Mucosa of descending colon (tissue), 3 donors: ENCODE measurements at regions not wholly inside any gene's neighbourhood (a gene's known extent, or its start where the extent isn't known, plus 50 kb on each side); places are given as distances from the start of the nearest gene placed in this dataset.
"Not testable (repeated sequence)": the region's sequence is repeated elsewhere in the genome, so short reads cannot be mapped to it uniquely, and the experiment has no call there.

ENCODE experiments used
- ATAC-seq: fragments of 200-7000 bp; cut with Tn5 transposase; one replicate; pipeline ENCODE4 v1.9.1; 2020; ENCODE audit warnings: mild to moderate bottlenecking, moderate library complexity
- DNase-seq, 3 donors: peaks; one replicate each; pipeline ENCODE4 v3.0.0-alpha.2; 2020
- H3K36me3 ChIP-seq: fragments of 200-600 bp; one replicate; pipeline ENCODE4 v1.8.0; 2021; ENCODE audit warnings: low read depth, mild to moderate bottlenecking
- H3K4me1 ChIP-seq: fragments of 200-600 bp; one replicate; pipeline ENCODE4 v1.8.0; 2021; ENCODE audit warnings: low read depth, mild to moderate bottlenecking
- H3K4me3 ChIP-seq: fragments of 200-600 bp; one replicate; pipeline ENCODE4 v1.8.0; 2021; ENCODE audit warnings: mild to moderate bottlenecking
- H3K9me3 ChIP-seq: fragments of 200-600 bp; one replicate; pipeline ENCODE4 v1.8.0; 2021; ENCODE audit warnings: mild to moderate bottlenecking
- intact Hi-C, 2 donors: fragments of 100-400 bp; cut with DNase I in 1 of 2; cut with micrococcal nuclease in 1 of 2; formaldehyde crosslinking; loops; one replicate each; pipeline versions ENCODE4 v1.11.0 to v1.11.1; 2022; cut with DNase I, micrococcal nuclease
- donor health status: DM: no; HTN: no; CAD: no; lungs with moderate emphysema.
- donor health status: DM: no; HTN: no; CAD: no.
- donor health status: DM: no; HTN: yes; CAD: no.

- ATAC-seq, intact Hi-C loops, H3K4me3 ChIP-seq: not testable (repeated sequence)
These were observed 706.1 kb upstream of the TPTE start for GRCh38 chr21:9815181-9815789.

GRCh38 chr21:9816734-9817334 is 704.5 kb upstream of the TPTE start:
- ATAC-seq, H3K36me3 ChIP-seq, H3K4me3 ChIP-seq, DNase-seq, intact Hi-C loops, H3K4me1 ChIP-seq: not testable (repeated sequence)
- peaks cover 16% of the 10 kb centered on the region for H3K9me3 ChIP-seq

More at GRCh38 chr21:9815181-9815789, 706.1 kb upstream of the TPTE start:
- not testable (repeated sequence) for H3K4me1 ChIP-seq, DNase-seq, H3K36me3 ChIP-seq
- peaks cover 16% of the 10 kb centered on the region for H3K9me3 ChIP-seq

- DNase-seq, intact Hi-C loops, ATAC-seq: not testable (repeated sequence)
These were observed 703.4 kb upstream of the TPTE start for GRCh38 chr21:9817841-9818441.

DNA sequence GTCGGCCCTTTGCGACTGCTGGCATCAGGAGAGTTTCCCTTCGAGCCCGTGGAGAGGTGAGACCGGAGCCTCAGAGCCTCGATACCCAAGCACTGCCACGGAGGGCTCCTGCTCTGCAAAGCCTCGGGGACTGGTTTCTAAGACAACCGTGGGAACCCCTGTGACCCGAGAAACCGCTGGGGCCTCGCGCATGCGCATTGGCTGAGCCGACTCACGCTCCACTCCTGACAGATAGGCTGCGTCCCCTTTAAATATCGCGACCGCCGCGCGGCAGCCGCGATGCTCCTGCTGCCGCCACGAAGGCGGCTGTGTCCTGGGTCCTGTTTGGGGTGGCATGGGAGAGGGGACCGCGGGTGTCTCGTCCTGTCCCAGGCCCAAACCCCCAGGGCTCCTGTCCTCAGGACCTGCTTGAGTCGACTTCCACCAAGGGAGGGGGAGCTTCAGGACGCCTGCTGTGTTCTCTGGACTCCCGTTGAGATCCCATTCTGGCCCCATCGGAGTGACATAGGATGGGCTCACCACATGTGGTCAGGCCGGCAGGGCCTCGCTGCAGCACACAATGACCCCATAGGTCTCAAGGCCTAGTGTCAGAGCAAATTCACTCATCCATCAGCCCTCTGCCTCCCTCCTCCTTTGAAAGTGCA is 701.7 kb upstream of the TPTE start:
- H3K4me1 ChIP-seq, H3K36me3 ChIP-seq, intact Hi-C loops, ATAC-seq, H3K4me3 ChIP-seq, DNase-seq: not testable (repeated sequence)
- H3K9me3 ChIP-seq, result peaks cover 28% of the 10 kb centered on the region

More at GRCh38 chr21:9817841-9818441, 703.4 kb upstream of the TPTE start:
- H3K9me3 ChIP-seq, result peaks cover 23% of the 10 kb centered on the region
- H3K4me3 ChIP-seq, H3K36me3 ChIP-seq, H3K4me1 ChIP-seq: not testable (repeated sequence)

GRCh38 chr21:9820579-9820978 is 700.8 kb upstream of the TPTE start:
- H3K9me3 ChIP-seq, result peaks cover 28% of the 10 kb centered on the region
- H3K36me3 ChIP-seq, H3K4me1 ChIP-seq, intact Hi-C loops, ATAC-seq, DNase-seq, H3K4me3 ChIP-seq: not testable (repeated sequence)

DNA sequence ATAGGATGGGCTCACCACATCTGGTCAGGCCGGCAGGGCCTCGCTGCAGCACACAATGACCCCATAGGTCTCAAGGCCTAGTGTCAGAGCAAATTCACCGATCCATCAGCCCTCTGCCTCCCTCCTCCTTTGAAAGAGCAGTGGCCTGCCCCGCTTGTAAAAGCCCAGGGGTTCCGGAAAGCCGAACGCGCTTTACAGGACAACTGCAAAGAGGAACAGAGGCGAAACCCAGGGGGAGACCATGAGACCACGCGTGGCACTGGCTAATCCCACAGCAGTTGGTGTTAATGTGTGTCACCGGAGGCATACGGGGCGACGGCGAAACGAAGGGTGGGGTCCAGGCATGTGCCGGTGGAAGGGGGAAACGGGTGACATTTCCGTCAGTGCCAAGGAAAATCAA is 699.9 kb upstream of the TPTE start:
- H3K9me3 ChIP-seq, result peaks cover 28% of the 10 kb centered on the region
- H3K36me3 ChIP-seq, H3K4me3 ChIP-seq, H3K4me1 ChIP-seq, DNase-seq, intact Hi-C loops, ATAC-seq: not testable (repeated sequence)

- H3K4me3 ChIP-seq, H3K36me3 ChIP-seq, H3K4me1 ChIP-seq, intact Hi-C loops, ATAC-seq, DNase-seq: not testable (repeated sequence)
- H3K9me3 ChIP-seq, result peaks cover 24% of the 10 kb centered on the region
These were observed 699.1 kb upstream of the TPTE start for GRCh38 chr21:9822093-9822820.

- peaks cover 20% of the 10 kb centered on the region for H3K9me3 ChIP-seq
- intact Hi-C loops, H3K4me3 ChIP-seq, H3K4me1 ChIP-seq, ATAC-seq, H3K36me3 ChIP-seq: not testable (repeated sequence)
- DNase-seq, result peak in 2 of 3 donors; percentile 36 to 78
These were observed 697.9 kb upstream of the TPTE start for GRCh38 chr21:9823197-9824157.

GRCh38 chr21:9830801-9831200 is 690.6 kb upstream of the TPTE start:
- ATAC-seq, intact Hi-C loops, DNase-seq, H3K4me3 ChIP-seq, H3K36me3 ChIP-seq, H3K9me3 ChIP-seq, H3K4me1 ChIP-seq: not testable (repeated sequence)

DNA sequence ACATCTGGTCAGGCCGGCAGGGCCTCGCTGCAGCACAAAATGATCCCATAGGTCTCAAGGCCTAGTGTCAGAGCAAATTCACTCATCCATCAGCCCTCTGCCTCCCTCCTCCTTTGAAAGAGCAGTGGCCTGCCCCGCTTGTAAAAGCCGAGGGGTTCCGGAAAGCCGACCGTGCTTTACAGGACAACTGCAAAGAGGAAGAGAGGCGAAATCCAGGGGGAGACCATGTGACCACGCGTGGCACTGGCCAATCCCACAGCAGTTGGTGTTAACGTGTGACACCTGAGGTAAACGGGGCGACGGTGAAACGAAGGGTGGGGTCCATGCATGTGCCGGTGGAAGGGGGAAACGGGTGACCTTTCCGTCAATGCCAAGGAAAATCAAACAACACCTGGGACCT is 688.6 kb upstream of the TPTE start:
- H3K9me3 ChIP-seq, ATAC-seq, H3K4me1 ChIP-seq, intact Hi-C loops, H3K4me3 ChIP-seq, DNase-seq, H3K36me3 ChIP-seq: not testable (repeated sequence)

DNA sequence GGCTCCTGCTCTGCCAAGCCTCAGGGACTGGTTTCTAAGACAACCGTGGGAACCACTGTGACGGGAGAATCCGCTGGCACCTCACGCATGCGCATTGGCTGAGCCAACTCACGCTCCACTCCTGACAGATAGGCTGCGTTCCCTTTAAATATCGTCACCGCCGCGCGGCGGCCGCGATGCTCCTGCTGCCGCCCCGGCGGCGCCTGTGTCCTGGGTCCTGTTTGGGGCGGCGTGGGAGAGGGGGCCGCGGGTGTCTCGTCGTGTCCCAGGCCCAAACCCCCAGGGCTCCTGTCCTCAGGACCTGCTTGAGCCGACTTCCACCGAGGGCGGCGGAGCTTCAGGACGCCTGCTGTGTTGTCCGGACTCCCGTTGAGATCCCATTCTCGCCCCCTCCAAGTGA is 684.8 kb upstream of the TPTE start:
- intact Hi-C loops, ATAC-seq, DNase-seq, H3K36me3 ChIP-seq, H3K4me1 ChIP-seq, H3K4me3 ChIP-seq: not testable (repeated sequence)
- H3K9me3 ChIP-seq, result peaks cover 40% of the 10 kb centered on the region

GRCh38 chr21:9837001-9837400 is 684.4 kb upstream of the TPTE start:
- DNase-seq, H3K4me3 ChIP-seq, H3K4me1 ChIP-seq, ATAC-seq, intact Hi-C loops, H3K36me3 ChIP-seq: not testable (repeated sequence)
- H3K9me3 ChIP-seq, result peaks cover 44% of the 10 kb centered on the region

- H3K36me3 ChIP-seq, intact Hi-C loops, H3K4me3 ChIP-seq, ATAC-seq, H3K4me1 ChIP-seq: not testable (repeated sequence)
- peak in 1 of 3 donors; percentile 57 for DNase-seq
- peaks cover 45% of the 10 kb centered on the region for H3K9me3 ChIP-seq
These were observed 683.9 kb upstream of the TPTE start for GRCh38 chr21:9837526-9837925.
